DND-41 (cell line): ENCODE measurements at regions not wholly inside any gene's neighbourhood (a gene's known extent, or its start where the extent isn't known, plus 50 kb on each side); places are given as distances from the start of the nearest gene placed in this dataset.

ENCODE experiments used
- ATAC-seq: fragments of 200-7000 bp; cut with Tn5 transposase; 3 replicates; pipeline ENCODE4 v1.9.1; 2021; ENCODE audit warnings: low read depth; ENCODE audit not compliant: insufficient read depth
- DNase-seq: peaks from one replicate; pipeline ENCODE4 v3.0.0-alpha.2; 2020
- H2AFZ ChIP-seq: 2 replicates; pipeline ENCODE4 v1.6.0; 2012; ENCODE audit warnings: low read depth, low read length
- H3K27ac ChIP-seq: 2 replicates; pipeline ENCODE4 v1.5.1; 2012; ENCODE audit warnings: low read length, inconsistent platforms
- H3K27me3 ChIP-seq: fragments of 200-600 bp; sonication (generic); 2 replicates; pipeline ENCODE4 v1.6.0; 2012; ENCODE audit warnings: low read length, mild to moderate bottlenecking, inconsistent platforms; ENCODE audit not compliant: insufficient read depth, poor library complexity
- H3K36me3 ChIP-seq: 2 replicates; pipeline ENCODE4 v1.5.1; 2012; ENCODE audit warnings: low read length, inconsistent platforms; ENCODE audit not compliant: insufficient read depth
- H3K4me1 ChIP-seq: 2 replicates; pipeline ENCODE4 v1.5.1; 2012; ENCODE audit warnings: mild to moderate bottlenecking, low read length; ENCODE audit not compliant: insufficient read depth
- H3K4me2 ChIP-seq: 2 replicates; pipeline ENCODE4 v1.6.0; 2012; ENCODE audit warnings: mild to moderate bottlenecking, moderate library complexity, low read length, inconsistent platforms; ENCODE audit not compliant: insufficient read depth
- H3K4me3 ChIP-seq, 2 experiments: fragments of 200-600 bp in 1 of 2; shearing (Covaris generic) in 1 of 2; 2 replicates each; pipeline ENCODE4 v1.5.1; 2012 to 2016; ENCODE audit warnings: inconsistent platforms in 2 of 2, low read length in 2 of 2, mild to moderate bottlenecking in 2 of 2, low read depth in 1 of 2, moderate library complexity in 1 of 2
- H3K79me2 ChIP-seq: 2 replicates; pipeline ENCODE4 v1.6.0; 2012; ENCODE audit warnings: low read length, inconsistent platforms; ENCODE audit not compliant: insufficient read depth
- H3K9ac ChIP-seq: 2 replicates; pipeline ENCODE4 v1.6.0; 2012; ENCODE audit warnings: low read depth, mild to moderate bottlenecking, inconsistent platforms, low read length, moderate library complexity
- H3K9me3 ChIP-seq: 2 replicates; pipeline ENCODE4 v1.5.1; 2012; ENCODE audit warnings: low read length, moderate library complexity, mild to moderate bottlenecking, inconsistent platforms; ENCODE audit not compliant: insufficient read depth, severe bottlenecking
- H4K20me1 ChIP-seq: 2 replicates; pipeline ENCODE4 v1.6.0; 2012; ENCODE audit warnings: low read length; ENCODE audit not compliant: insufficient read depth
- EZH2 ChIP-seq: IDR thresholded peaks from 3 replicates; pipeline ENCODE4 v1.6.1; 2012; ENCODE audit warnings: borderline replicate concordance, low read depth, mild to moderate bottlenecking, moderate library complexity, low read length, inconsistent platforms; ENCODE audit not compliant: severe bottlenecking
- TF ChIP-seq, protein P1 (sequence below): IDR thresholded peaks from 2 replicates; pipeline ENCODE4 v1.5.1; 2012; ENCODE audit warnings: borderline replicate concordance, low read length, moderate library complexity, mild to moderate bottlenecking; ENCODE audit not compliant: poor library complexity, severe bottlenecking; ENCODE audit errors: extremely low read depth

DNA sequence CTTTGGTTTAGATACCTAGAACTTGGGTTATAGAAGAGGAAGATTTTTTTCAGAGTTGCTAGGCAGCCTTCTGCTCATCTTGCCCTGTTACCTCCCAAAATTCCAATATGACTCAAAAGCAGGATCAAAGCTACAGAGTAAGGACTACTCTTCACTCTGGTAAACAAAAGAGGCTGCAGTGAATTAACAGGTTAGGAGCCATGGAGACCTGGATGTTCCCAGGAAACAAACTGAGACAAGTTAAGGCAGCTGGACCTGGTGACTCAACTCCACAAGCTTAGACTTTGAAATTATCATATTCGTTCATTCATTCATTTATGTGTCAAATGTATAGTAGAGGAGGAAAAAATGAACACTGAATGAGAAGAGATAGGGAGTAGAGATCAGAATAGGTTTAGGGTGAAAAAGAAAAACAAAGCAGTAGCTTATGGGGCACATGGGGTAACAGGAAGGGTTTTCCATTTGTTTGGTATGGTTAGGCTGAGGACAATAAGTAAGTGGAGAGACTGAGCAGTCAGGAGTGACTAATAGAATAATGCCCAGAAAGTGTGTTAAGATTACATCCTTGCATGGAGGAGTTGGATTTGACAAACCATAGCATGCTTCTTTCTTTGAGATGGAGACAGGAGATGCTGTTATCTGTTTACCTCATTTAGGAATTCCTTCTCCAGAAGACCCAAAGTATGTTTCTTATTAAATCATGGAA, 464.0 kb upstream of the ZNF608 start:
- no peak overlapping the region for H3K27ac ChIP-seq
- ATAC-seq (no peak), DNase-seq (no peak)
- peaks cover 12% of the 10 kb centered on the region for H3K4me1 ChIP-seq
- no peak overlapping the region for H3K4me3 ChIP-seq
- H2AFZ ChIP-seq = no peak overlapping the region
- no peak overlapping the region for H3K4me2 ChIP-seq
- no peak overlapping the region for H3K9ac ChIP-seq
- H3K79me2 ChIP-seq = no peaks in the 10 kb centered on the region
- H3K27me3 ChIP-seq = no peaks in the 10 kb centered on the region
- no peak for TF ChIP-seq EZH2
- TF ChIP-seq, protein P1, sequence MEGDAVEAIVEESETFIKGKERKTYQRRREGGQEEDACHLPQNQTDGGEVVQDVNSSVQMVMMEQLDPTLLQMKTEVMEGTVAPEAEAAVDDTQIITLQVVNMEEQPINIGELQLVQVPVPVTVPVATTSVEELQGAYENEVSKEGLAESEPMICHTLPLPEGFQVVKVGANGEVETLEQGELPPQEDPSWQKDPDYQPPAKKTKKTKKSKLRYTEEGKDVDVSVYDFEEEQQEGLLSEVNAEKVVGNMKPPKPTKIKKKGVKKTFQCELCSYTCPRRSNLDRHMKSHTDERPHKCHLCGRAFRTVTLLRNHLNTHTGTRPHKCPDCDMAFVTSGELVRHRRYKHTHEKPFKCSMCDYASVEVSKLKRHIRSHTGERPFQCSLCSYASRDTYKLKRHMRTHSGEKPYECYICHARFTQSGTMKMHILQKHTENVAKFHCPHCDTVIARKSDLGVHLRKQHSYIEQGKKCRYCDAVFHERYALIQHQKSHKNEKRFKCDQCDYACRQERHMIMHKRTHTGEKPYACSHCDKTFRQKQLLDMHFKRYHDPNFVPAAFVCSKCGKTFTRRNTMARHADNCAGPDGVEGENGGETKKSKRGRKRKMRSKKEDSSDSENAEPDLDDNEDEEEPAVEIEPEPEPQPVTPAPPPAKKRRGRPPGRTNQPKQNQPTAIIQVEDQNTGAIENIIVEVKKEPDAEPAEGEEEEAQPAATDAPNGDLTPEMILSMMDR = no peak
- no peaks in the 10 kb centered on the region for H3K36me3 ChIP-seq
- H4K20me1 ChIP-seq = no peaks in the 10 kb centered on the region
- H3K9me3 ChIP-seq = no peaks in the 10 kb centered on the region

DNA sequence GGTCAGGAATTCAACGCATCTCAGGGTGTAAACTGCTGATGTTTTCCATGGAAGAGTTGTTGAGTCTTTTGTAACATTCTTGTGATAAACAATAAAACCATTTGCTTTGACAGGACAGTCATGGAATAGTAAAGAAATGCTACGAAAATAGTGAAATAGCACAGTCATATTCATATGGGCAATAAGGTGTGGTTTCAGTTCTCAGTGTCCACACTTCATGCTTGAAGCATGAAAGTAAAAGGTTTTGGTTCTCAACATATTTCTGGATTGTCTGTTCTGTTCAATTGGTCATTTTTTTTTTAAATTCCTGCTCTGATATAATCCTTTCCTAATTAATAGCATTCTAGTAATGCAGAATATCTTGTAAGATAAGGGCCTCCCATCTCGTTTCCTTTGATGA, 467.6 kb upstream of the ZNF608 start:
- Histone ChIP-seq H2AFZ (no peak overlapping the region), H3K27ac (no peak overlapping the region), H4K20me1 (no peaks in the 10 kb centered on the region), H3K79me2 (no peaks in the 10 kb centered on the region), H3K4me2 (no peak overlapping the region), H3K9me3 (no peaks in the 10 kb centered on the region), H3K4me3 (no peak overlapping the region), H3K27me3 (no peaks in the 10 kb centered on the region), H3K36me3 (no peaks in the 10 kb centered on the region), H3K4me1 (no peaks in the 10 kb centered on the region), H3K9ac (no peak overlapping the region)
- ATAC-seq (no peak), DNase-seq (no peak)
- TF ChIP-seq, protein P1 = no peak

DNA sequence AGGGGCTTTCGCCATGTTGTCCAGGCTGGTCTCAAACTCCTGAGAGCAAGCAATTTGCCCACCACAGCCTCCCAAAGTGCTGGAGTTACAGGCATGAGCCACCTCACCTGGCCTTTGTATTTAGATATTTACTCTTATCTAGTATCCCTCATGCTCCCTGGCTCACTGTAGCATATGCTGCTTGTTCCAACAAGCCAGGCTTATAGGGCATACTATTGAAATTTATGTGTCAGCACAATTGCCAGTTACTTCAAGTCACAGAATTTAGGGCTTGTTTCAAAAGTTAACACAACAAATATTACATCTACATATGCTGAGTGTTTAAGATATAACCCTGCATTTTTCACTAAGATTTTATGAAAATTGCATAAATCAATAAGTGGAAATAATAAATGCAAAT, 469.2 kb upstream of the ZNF608 start:
- ATAC-seq (no peak), DNase-seq (no peak)
- no peak for TF ChIP-seq EZH2
- TF ChIP-seq, protein P1 = no peak
- H2AFZ ChIP-seq = no peak overlapping the region
- H3K4me1 ChIP-seq = no peaks in the 10 kb centered on the region
- no peaks in the 10 kb centered on the region for H4K20me1 ChIP-seq
- H3K4me3 ChIP-seq = no peak overlapping the region
- no peaks in the 10 kb centered on the region for H3K9me3 ChIP-seq
- no peak overlapping the region for H3K4me2 ChIP-seq
- no peaks in the 10 kb centered on the region for H3K36me3 ChIP-seq
- H3K27ac ChIP-seq = no peak overlapping the region
- H3K9ac ChIP-seq = no peak overlapping the region
- no peaks in the 10 kb centered on the region for H3K27me3 ChIP-seq
- H3K79me2 ChIP-seq = no peaks in the 10 kb centered on the region

DNA sequence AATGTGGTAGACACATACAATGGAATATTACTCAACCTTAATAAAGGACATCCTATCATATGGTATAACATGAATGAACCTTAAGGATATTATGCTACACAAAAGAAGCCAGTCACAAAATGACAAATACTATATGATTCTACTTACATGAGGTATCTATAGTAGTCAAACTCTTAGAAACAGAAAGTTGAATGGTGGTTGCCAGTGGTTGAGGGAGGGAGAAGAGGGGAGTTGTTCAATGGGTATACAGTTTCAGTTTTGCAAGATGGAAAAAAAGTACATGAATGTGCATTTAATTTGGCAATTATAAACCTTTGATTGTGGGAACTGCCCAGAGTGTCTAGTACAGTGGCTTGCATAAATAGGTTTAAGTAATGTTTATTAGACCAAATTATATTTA, 473.3 kb upstream of the ZNF608 start:
- Histone ChIP-seq H3K4me2 (no peak overlapping the region), H3K4me1 (no peaks in the 10 kb centered on the region), H4K20me1 (no peaks in the 10 kb centered on the region), H2AFZ (no peak overlapping the region), H3K27ac (no peak overlapping the region), H3K9me3 (no peaks in the 10 kb centered on the region), H3K79me2 (no peaks in the 10 kb centered on the region), H3K27me3 (no peaks in the 10 kb centered on the region), H3K9ac (no peak overlapping the region), H3K36me3 (no peaks in the 10 kb centered on the region), H3K4me3 (no peak overlapping the region)
- no peak for DNase-seq
- no peak for TF ChIP-seq EZH2
- TF ChIP-seq, protein P1 = no peak
- ATAC-seq = no peak
